Glutamatergic neuron (in vitro differentiated cells): ENCODE measurements at regions not wholly inside any gene's neighbourhood (a gene's known extent, or its start where the extent isn't known, plus 50 kb on each side); places are given as distances from the start of the nearest gene placed in this dataset.
A peak's percentile ranks its signal among the peaks of the same experiment; 100 is the strongest.

Source experiments
- DNase-seq: peaks from one replicate; pipeline ENCODE4 v3.0.0; 2022
- H3K27ac Mint-ChIP-seq: one replicate; pipeline ENCODE4 v1.8.0; 2020; ENCODE audit warnings: mild to moderate bottlenecking, mixed read lengths, inconsistent platforms; ENCODE audit not compliant: unreplicated experiment
- H3K27me3 Mint-ChIP-seq: one replicate; pipeline ENCODE4 v1.8.0; 2020; ENCODE audit warnings: mild to moderate bottlenecking, moderate library complexity, mixed read lengths, inconsistent platforms; ENCODE audit not compliant: unreplicated experiment
- H3K36me3 Mint-ChIP-seq: one replicate; pipeline ENCODE4 v1.8.0; 2020; ENCODE audit warnings: mild to moderate bottlenecking, mixed read lengths, inconsistent platforms; ENCODE audit not compliant: unreplicated experiment
- H3K4me1 Mint-ChIP-seq: one replicate; pipeline ENCODE4 v1.8.0; 2020; ENCODE audit warnings: mild to moderate bottlenecking, low read depth, mixed read lengths, inconsistent platforms; ENCODE audit not compliant: unreplicated experiment
- H3K4me3 Mint-ChIP-seq: one replicate; pipeline ENCODE4 v1.8.0; 2020; ENCODE audit warnings: mild to moderate bottlenecking, mixed read lengths, inconsistent platforms; ENCODE audit not compliant: unreplicated experiment
- H3K9me3 Mint-ChIP-seq: one replicate; pipeline ENCODE4 v1.8.0; 2020; ENCODE audit warnings: mild to moderate bottlenecking, moderate library complexity, mixed read lengths, inconsistent platforms; ENCODE audit not compliant: unreplicated experiment
- TF ChIP-seq, protein P1 (sequence below): fragments of 200-600 bp; sonication (generic); IDR thresholded peaks from one replicate; pipeline ENCODE4 v1.5.0; 2021; ENCODE audit not compliant: partially characterized antibody, unreplicated experiment

DNA sequence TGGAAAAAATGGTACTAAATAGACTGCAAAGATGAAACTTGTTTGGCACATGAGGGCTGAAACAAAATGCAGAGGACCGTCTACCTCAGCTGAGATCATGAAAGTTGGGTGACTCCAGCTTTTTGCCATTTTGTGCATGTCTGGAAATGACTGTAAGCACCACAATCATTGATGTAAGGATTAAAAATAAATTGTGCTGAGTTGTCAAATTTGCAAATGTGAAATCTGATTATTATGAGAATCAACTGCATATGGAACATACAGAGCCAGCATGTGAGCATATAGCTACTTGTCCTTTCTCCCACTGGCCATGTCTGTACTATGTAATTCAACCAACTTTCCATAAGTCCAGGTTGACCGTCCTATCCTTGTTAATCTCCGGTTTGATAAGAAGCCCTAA is 736.9 kb upstream of the PRMT6 start:
- Mint-ChIP-seq H3K4me3 (no peak overlapping the region), H3K27ac (no peak overlapping the region)

GRCh38 chr1:106325600-106325999 is 730.9 kb upstream of the PRMT6 start:
- no peaks in the 10 kb centered on the region for H3K36me3 Mint-ChIP-seq
- H3K27me3 Mint-ChIP-seq, result no peaks in the 10 kb centered on the region
- DNase-seq, result no peak
- H3K4me1 Mint-ChIP-seq, result no peaks in the 10 kb centered on the region
- no peak overlapping the region for H3K4me3 Mint-ChIP-seq
- H3K27ac Mint-ChIP-seq, result no peak overlapping the region
- TF ChIP-seq, protein P1, sequence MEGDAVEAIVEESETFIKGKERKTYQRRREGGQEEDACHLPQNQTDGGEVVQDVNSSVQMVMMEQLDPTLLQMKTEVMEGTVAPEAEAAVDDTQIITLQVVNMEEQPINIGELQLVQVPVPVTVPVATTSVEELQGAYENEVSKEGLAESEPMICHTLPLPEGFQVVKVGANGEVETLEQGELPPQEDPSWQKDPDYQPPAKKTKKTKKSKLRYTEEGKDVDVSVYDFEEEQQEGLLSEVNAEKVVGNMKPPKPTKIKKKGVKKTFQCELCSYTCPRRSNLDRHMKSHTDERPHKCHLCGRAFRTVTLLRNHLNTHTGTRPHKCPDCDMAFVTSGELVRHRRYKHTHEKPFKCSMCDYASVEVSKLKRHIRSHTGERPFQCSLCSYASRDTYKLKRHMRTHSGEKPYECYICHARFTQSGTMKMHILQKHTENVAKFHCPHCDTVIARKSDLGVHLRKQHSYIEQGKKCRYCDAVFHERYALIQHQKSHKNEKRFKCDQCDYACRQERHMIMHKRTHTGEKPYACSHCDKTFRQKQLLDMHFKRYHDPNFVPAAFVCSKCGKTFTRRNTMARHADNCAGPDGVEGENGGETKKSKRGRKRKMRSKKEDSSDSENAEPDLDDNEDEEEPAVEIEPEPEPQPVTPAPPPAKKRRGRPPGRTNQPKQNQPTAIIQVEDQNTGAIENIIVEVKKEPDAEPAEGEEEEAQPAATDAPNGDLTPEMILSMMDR, result no peak
- peaks cover 2% of the 10 kb centered on the region for H3K9me3 Mint-ChIP-seq

More for the DNA sequence above, 736.9 kb upstream of the PRMT6 start:
- TF ChIP-seq, protein P1, result no peak
- H3K27me3 Mint-ChIP-seq, result no peaks in the 10 kb centered on the region
- H3K36me3 Mint-ChIP-seq, result no peaks in the 10 kb centered on the region
- H3K4me1 Mint-ChIP-seq, result no peaks in the 10 kb centered on the region
- peaks cover 5% of the 10 kb centered on the region for H3K9me3 Mint-ChIP-seq
- DNase-seq, result no peak

- Mint-ChIP-seq H3K27me3 (no peaks in the 10 kb centered on the region), H3K4me3 (no peak overlapping the region), H3K4me1 (no peaks in the 10 kb centered on the region), H3K9me3 (no peaks in the 10 kb centered on the region), H3K36me3 (no peaks in the 10 kb centered on the region), H3K27ac (no peak overlapping the region)
- no peak for DNase-seq
- TF ChIP-seq, protein P1, result no peak
These were observed 712.0 kb upstream of the PRMT6 start for GRCh38 chr1:106344494-106344893.

GRCh38 chr1:106360252-106360651 is 696.2 kb upstream of the PRMT6 start:
- Mint-ChIP-seq H3K4me3 (no peak overlapping the region), H3K27ac (no peak overlapping the region), H3K4me1 (no peaks in the 10 kb centered on the region), H3K36me3 (no peaks in the 10 kb centered on the region), H3K9me3 (peaks cover 6% of the 10 kb centered on the region), H3K27me3 (no peaks in the 10 kb centered on the region)
- TF ChIP-seq, protein P1, result peak; percentile 69
- DNase-seq, result no peak

DNA sequence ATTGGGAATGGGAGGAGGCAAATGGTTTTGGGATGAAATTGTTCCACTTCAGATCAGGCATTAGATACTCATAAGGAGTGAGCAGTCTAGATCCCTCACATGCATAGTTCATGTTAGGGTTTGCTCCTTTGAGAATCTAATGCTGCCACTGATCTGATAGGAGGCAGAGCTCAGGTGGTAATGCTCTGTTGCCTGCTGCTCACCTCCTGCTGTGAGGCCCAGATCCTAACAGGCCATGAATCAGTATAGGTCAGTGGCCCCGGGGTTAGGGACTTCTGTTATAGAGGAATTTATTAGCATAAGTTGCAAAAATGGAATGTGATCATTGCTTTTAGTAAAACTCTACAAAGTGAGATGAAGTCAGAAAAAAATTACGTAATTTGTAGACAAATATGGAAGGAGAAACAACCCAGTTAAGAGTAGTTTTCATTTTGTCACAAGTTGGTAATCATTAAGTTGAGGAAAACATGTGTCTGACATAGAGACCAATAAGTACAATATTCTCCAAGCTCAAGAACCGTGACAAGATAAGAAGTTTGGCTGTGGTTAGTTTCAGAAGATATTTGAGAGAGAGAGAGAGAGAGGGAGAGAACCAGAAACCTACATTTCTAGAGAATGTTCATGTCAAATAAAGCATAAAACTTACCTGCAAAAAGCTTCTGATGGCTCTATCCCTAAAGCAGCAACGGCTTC is 689.7 kb upstream of the PRMT6 start:
- TF ChIP-seq, protein P1, result no peak
- H3K4me3 Mint-ChIP-seq, result no peak overlapping the region
- no peaks in the 10 kb centered on the region for H3K27me3 Mint-ChIP-seq
- no peak for DNase-seq
- peaks cover 2% of the 10 kb centered on the region for H3K9me3 Mint-ChIP-seq
- H3K36me3 Mint-ChIP-seq, result no peaks in the 10 kb centered on the region
- H3K27ac Mint-ChIP-seq, result no peak overlapping the region
- no peaks in the 10 kb centered on the region for H3K4me1 Mint-ChIP-seq
